Muscle of back (tissue), 3 donors: ENCODE measurements at regions not wholly inside any gene's neighbourhood (a gene's known extent, or its start where the extent isn't known, plus 50 kb on each side); places are given as distances from the start of the nearest gene placed in this dataset.

Experiments used
- DNase-seq, 3 donors: peaks; one replicate each; pipeline versions ENCODE4 v3.0.0 to v3.0.0-alpha.2; 2013

GRCh38 chr13:111394211-111394922 lies 73.9 kb downstream of the TEX29 start:
- no peak for DNase-seq

GRCh38 chr13:111395511-111396393 lies 75.3 kb downstream of the TEX29 start:
- DNase-seq: no peak

GRCh38 chr13:111396457-111396856 lies 76.0 kb downstream of the TEX29 start:
- no peak for DNase-seq

- no peak for DNase-seq
Measured at GRCh38 chr13:111397202-111397880, 76.9 kb downstream of the TEX29 start.

- DNase-seq: no peak
Measured at GRCh38 chr13:111398196-111398595, 77.8 kb downstream of the TEX29 start.

GRCh38 chr13:111398715-111399299 lies 78.4 kb downstream of the TEX29 start:
- DNase-seq: no peak

GRCh38 chr13:111399334-111399733 lies 78.9 kb downstream of the TEX29 start:
- DNase-seq: no peak

GRCh38 chr13:111399776-111400538 lies 79.5 kb downstream of the TEX29 start:
- DNase-seq: no peak

- DNase-seq: no peak
Measured at GRCh38 chr13:111401151-111401550, 80.7 kb downstream of the TEX29 start.

- no peak for DNase-seq
Measured at GRCh38 chr13:111401755-111402154, 81.3 kb downstream of the TEX29 start.

- no peak for DNase-seq
Measured at GRCh38 chr13:111402441-111402840, 82.0 kb downstream of the TEX29 start.

- DNase-seq: no peak
Measured at GRCh38 chr13:111403266-111403665, 82.8 kb downstream of the TEX29 start.

GRCh38 chr13:111404746-111405145 lies 84.3 kb downstream of the TEX29 start:
- no peak for DNase-seq

GRCh38 chr13:111406636-111407035 lies 86.2 kb downstream of the TEX29 start:
- DNase-seq: no peak

GRCh38 chr13:111407381-111408131 lies 87.1 kb downstream of the TEX29 start:
- no peak for DNase-seq

- no peak for DNase-seq
Measured at GRCh38 chr13:111409413-111409812, 89.0 kb downstream of the TEX29 start.

- DNase-seq: no peak
Measured at GRCh38 chr13:111410232-111411021, 90.0 kb downstream of the TEX29 start.

- DNase-seq: no peak
Measured at GRCh38 chr13:111411151-111411858, 90.9 kb downstream of the TEX29 start.
